Aorta (tissue), 5 donors: ENCODE measurements at regions not wholly inside any gene's neighbourhood (a gene's known extent, or its start where the extent isn't known, plus 50 kb on each side); places are given as distances from the start of the nearest gene placed in this dataset.

Source experiments
- ATAC-seq: fragments of 200-7000 bp; cut with Tn5 transposase; one replicate; pipeline ENCODE4 v1.9.1; 2022; ENCODE audit warnings: moderate library complexity; ENCODE audit not compliant: low FRiP score
- DNase-seq, 2 donors: peaks; one replicate each; pipeline ENCODE4 v3.0.0-alpha.2; 2020
- H3K27ac ChIP-seq, 2 donors: one replicate each; pipeline ENCODE4 v1.5.1; 2013; ENCODE audit warnings: low read length in 2 of 2, mild to moderate bottlenecking in 2 of 2, moderate library complexity in 2 of 2, control low read depth in 1 of 2, inconsistent platforms in 1 of 2, low read depth in 1 of 2
- H3K27me3 ChIP-seq, 2 donors: one replicate each; pipeline ENCODE4 v1.6.1; 2013; ENCODE audit warnings: control low read depth in 1 of 2, low read length in 1 of 2, mild to moderate bottlenecking in 1 of 2, moderate library complexity in 1 of 2; ENCODE audit not compliant: insufficient read depth in 2 of 2, control insufficient read depth in 1 of 2
- H3K36me3 ChIP-seq, 2 donors: one replicate each; pipeline ENCODE4 v1.6.1; 2013; ENCODE audit warnings: control low read depth in 1 of 2, low read length in 1 of 2, mild to moderate bottlenecking in 1 of 2; ENCODE audit not compliant: insufficient read depth in 2 of 2, control insufficient read depth in 1 of 2
- H3K4me1 ChIP-seq, 2 donors: one replicate each; pipeline ENCODE4 v1.6.1; 2013; ENCODE audit warnings: low read length in 2 of 2, control low read depth in 1 of 2, mild to moderate bottlenecking in 1 of 2, moderate library complexity in 1 of 2; ENCODE audit not compliant: insufficient read depth in 2 of 2, control insufficient read depth in 1 of 2
- H3K4me3 ChIP-seq, 2 donors: one replicate each; pipeline ENCODE4 v1.5.1; 2013; ENCODE audit warnings: low read length in 2 of 2, control low read depth in 1 of 2, mild to moderate bottlenecking in 1 of 2
- H3K9me3 ChIP-seq: one replicate; pipeline ENCODE4 v1.6.1; 2013; ENCODE audit warnings: mild to moderate bottlenecking, low read length; ENCODE audit not compliant: control insufficient read depth
- WGBS, 2 donors: extraction: QIAGEN DNeasy Blood & Tissue Kit; methylation state at CpG; one replicate each; pipeline ENCODE4 v1.1.7; 2013; 5-methylcytosine and 5-hydroxymethylcytosine counted together
- intact Hi-C, 2 donors: fragments of 100-400 bp; cut with DNase I; formaldehyde crosslinking; loops; one replicate each; pipeline versions ENCODE4 v1.14.2 to v1.15.0; 2022
- donor health status: healthy with polysubstance abuse.
- donor health status: Bipolar disorder and iron deficiency.
- donor health status: DM: no; HTN: no; CAD: no.
- donor health status: DM: no; HTN: no; CAD: no.
- donor health status: DM: yes; HTN: yes; CAD: no.

- WGBS, 2 donors = 33 to 43% methylated on average over 1 of the region's 1 CpG
- no peaks in the 10 kb centered on the region for H3K27me3 ChIP-seq
- DNase-seq (no peak), ATAC-seq (no peak)
- H3K27ac ChIP-seq = no peak overlapping the region
- intact Hi-C loops = no loop called here
- H3K4me3 ChIP-seq = no peak overlapping the region
- H3K9me3 ChIP-seq = no peaks in the 10 kb centered on the region
- no peaks in the 10 kb centered on the region for H3K36me3 ChIP-seq
- no peaks in the 10 kb centered on the region for H3K4me1 ChIP-seq
These were observed 215.8 kb upstream of the FZD8 start for GRCh38 chr10:35857860-35858259.

- ATAC-seq = no peak
- no peaks in the 10 kb centered on the region for H3K27me3 ChIP-seq
- intact Hi-C loops = no loop called here
- 59% methylated on average over 1 of the region's 1 CpG for WGBS, 2 donors
- H3K9me3 ChIP-seq = no peaks in the 10 kb centered on the region
- DNase-seq = no peak
- H3K27ac ChIP-seq = no peak overlapping the region
- peaks cover 0 to 3% of the 10 kb centered on the region in 2 donors for H3K4me1 ChIP-seq
- no peaks in the 10 kb centered on the region for H3K36me3 ChIP-seq
- H3K4me3 ChIP-seq = no peak overlapping the region
These were observed 213.3 kb upstream of the FZD8 start for GRCh38 chr10:35855155-35855947.

DNA sequence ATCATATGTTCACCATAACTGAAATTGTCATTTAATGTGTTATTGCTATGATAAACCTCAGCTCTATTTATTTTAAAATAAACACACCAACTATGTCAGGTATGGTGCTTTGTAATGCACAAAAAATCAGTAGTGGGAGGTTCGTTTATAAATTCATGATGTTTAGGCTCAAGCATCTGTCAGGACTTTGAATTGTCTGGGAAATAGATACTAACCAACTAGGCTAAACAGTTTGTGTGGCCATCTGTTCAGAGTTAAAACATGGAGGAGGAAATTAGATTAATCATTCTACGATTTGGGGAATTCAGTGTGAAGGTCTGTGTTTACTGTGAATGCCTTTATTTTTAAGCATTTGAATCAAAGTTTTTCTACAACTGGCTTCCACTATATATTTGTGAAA, 212.6 kb upstream of the FZD8 start:
- H3K36me3 ChIP-seq = no peaks in the 10 kb centered on the region
- no peaks in the 10 kb centered on the region for H3K9me3 ChIP-seq
- no peak for ATAC-seq
- no peak overlapping the region for H3K27ac ChIP-seq
- H3K4me3 ChIP-seq = no peak overlapping the region
- 61 to 63% methylated on average over 2 of the region's 2 CpGs for WGBS, 2 donors
- intact Hi-C loops = no loop called here
- H3K4me1 ChIP-seq = peaks cover 0 to 3% of the 10 kb centered on the region in 2 donors
- DNase-seq = no peak
- no peaks in the 10 kb centered on the region for H3K27me3 ChIP-seq

GRCh38 chr10:35852721-35853120, 210.6 kb upstream of the FZD8 start:
- ATAC-seq (peak; percentile 78), DNase-seq (no peak)
- no peak overlapping the region for H3K4me3 ChIP-seq
- H3K27me3 ChIP-seq = no peaks in the 10 kb centered on the region
- 4 to 13% methylated on average over 2 of the region's 2 CpGs for WGBS, 2 donors
- peaks cover 2 to 3% of the 10 kb centered on the region in 2 donors for H3K4me1 ChIP-seq
- H3K27ac ChIP-seq = no peak overlapping the region
- H3K9me3 ChIP-seq = no peaks in the 10 kb centered on the region
- intact Hi-C loops = no loop called here
- no peaks in the 10 kb centered on the region for H3K36me3 ChIP-seq

GRCh38 chr10:35848412-35848811, 206.3 kb upstream of the FZD8 start:
- Histone ChIP-seq H3K27me3 (no peaks in the 10 kb centered on the region), H3K9me3 (no peaks in the 10 kb centered on the region), H3K4me3 (no peak overlapping the region), H3K4me1 (peaks cover 3 to 4% of the 10 kb centered on the region in 2 donors), H3K27ac (no peak overlapping the region), H3K36me3 (no peaks in the 10 kb centered on the region)
- ATAC-seq = no peak
- intact Hi-C loops = no loop called here
- WGBS, 2 donors = 47 to 51% methylated on average over 5 of the region's 5 CpGs
- no peak for DNase-seq

DNA sequence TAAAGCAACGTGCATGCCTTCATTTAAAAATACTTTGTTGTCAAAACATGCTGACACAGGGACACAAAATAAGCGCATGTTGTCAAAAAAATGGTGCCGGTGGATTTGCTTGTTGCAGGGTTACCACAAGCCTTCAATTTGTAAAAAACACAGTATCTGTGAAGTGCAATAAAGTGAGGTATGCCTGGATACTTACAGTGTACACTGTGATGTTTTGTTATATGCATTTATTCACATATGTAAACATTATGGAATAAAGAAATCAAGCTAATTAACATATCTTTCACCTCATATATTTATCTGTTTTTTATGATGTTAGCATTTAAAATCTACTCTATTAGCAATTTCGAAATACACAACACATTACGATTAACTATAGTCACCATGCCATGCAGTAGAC, 202.6 kb upstream of the FZD8 start:
- intact Hi-C loops = no loop called here
- ATAC-seq (no peak), DNase-seq (no peak)
- Histone ChIP-seq H3K36me3 (no peaks in the 10 kb centered on the region), H3K4me3 (no peak overlapping the region), H3K27ac (no peak overlapping the region), H3K27me3 (no peaks in the 10 kb centered on the region), H3K9me3 (no peaks in the 10 kb centered on the region), H3K4me1 (peaks cover 0 to 4% of the 10 kb centered on the region in 2 donors)
- WGBS, 2 donors = 81% methylated on average over 5 of the region's 5 CpGs

GRCh38 chr10:35843524-35844181, 201.6 kb upstream of the FZD8 start:
- WGBS, 2 donors = 8 to 15% methylated on average over 13 of the region's 13 CpGs
- intact Hi-C loops = no loop called here
- ATAC-seq (peak; percentile 86), DNase-seq (no peak)
- Histone ChIP-seq H3K9me3 (no peaks in the 10 kb centered on the region), H3K4me1 (peaks cover 0 to 2% of the 10 kb centered on the region in 2 donors), H3K27me3 (no peaks in the 10 kb centered on the region), H3K27ac (no peak overlapping the region), H3K4me3 (no peak overlapping the region), H3K36me3 (no peaks in the 10 kb centered on the region)

- Histone ChIP-seq H3K27me3 (no peaks in the 10 kb centered on the region), H3K9me3 (no peaks in the 10 kb centered on the region), H3K4me3 (no peak overlapping the region), H3K4me1 (no peaks in the 10 kb centered on the region), H3K36me3 (no peaks in the 10 kb centered on the region), H3K27ac (no peak overlapping the region)
- intact Hi-C loops = no loop called here
- WGBS, 2 donors = 81 to 86% methylated on average over 2 of the region's 2 CpGs
- ATAC-seq = no peak
- DNase-seq = no peak
These were observed 196.0 kb upstream of the FZD8 start for GRCh38 chr10:35838054-35838453.

DNA sequence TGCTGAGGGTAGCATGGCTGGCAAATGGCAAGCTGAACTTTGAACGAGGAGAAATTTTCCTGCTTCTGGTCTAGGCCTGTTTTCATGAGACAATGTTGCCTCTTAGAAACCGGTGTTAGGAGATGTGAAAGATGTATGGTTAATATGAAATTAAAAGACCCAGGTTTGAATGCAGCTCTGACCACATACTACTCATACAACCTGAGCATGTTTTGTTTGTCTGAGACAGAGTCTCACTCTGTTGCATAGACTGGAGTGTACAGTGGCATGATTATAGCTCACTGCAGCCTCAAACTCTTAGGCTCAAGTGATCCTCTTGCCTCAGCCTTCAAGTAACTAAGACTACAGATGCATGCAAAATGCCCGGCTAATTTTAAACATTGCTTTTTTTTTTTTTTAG, 193.4 kb upstream of the FZD8 start:
- no peak for ATAC-seq
- DNase-seq = no peak

More for the DNA sequence above, 193.4 kb upstream of the FZD8 start:
- Histone ChIP-seq H3K4me1 (no peaks in the 10 kb centered on the region), H3K27me3 (no peaks in the 10 kb centered on the region), H3K4me3 (no peak overlapping the region), H3K9me3 (no peaks in the 10 kb centered on the region), H3K27ac (no peak overlapping the region), H3K36me3 (no peaks in the 10 kb centered on the region)
- 94 to 95% methylated on average over 3 of the region's 3 CpGs for WGBS, 2 donors
- intact Hi-C loops = no loop called here
